GM19025 (cell line): ENCODE measurements at regions not wholly inside any gene's neighbourhood (a gene's known extent, or its start where the extent isn't known, plus 50 kb on each side); places are given as distances from the start of the nearest gene placed in this dataset.

Experiments
- ATAC-seq: cut with Tn5 transposase; IDR thresholded peaks from one replicate; pipeline ENCODE4 v1.9.1; 2021; ENCODE audit warnings: mild to moderate bottlenecking, low read depth, moderate library complexity; ENCODE audit not compliant: unreplicated experiment

- no peak for ATAC-seq
Measured at GRCh38 chr1:57489358-57490036, 65.6 kb upstream of the DAB1 start.

GRCh38 chr1:57485643-57486042, 61.8 kb upstream of the DAB1 start:
- no peak for ATAC-seq

GRCh38 chr1:57483954-57484353, 60.1 kb upstream of the DAB1 start:
- no peak for ATAC-seq

- no peak for ATAC-seq
Measured at GRCh38 chr1:57479471-57479870, 55.6 kb upstream of the DAB1 start.

GRCh38 chr1:57475366-57475765, 51.5 kb upstream of the DAB1 start:
- no peak for ATAC-seq

GRCh38 chr1:57474137-57474750, 50.4 kb upstream of the DAB1 start:
- ATAC-seq = no peak
